C4-2B (cell line): ENCODE measurements at regions not wholly inside any gene's neighbourhood (a gene's known extent, or its start where the extent isn't known, plus 50 kb on each side); places are given as distances from the start of the nearest gene placed in this dataset.

Source experiments
- CTCF ChIP-seq: fragments of 450-650 bp; conservative IDR thresholded peaks from 2 replicates; pipeline ENCODE4 v1.5.1; 2017; ENCODE audit warnings: mild to moderate bottlenecking
- ZFX ChIP-seq: fragments of 450-650 bp; IDR thresholded peaks from 2 replicates; pipeline ENCODE4 v1.6.1; 2017

- no peak for TF ChIP-seq CTCF
- TF ChIP-seq ZFX, result no peak
These were observed 568.0 kb downstream of the PTPRU start for GRCh38 chr1:29804181-29804899.
